Fibroblast of pulmonary artery (primary cell): ENCODE measurements at regions not wholly inside any gene's neighbourhood (a gene's known extent, or its start where the extent isn't known, plus 50 kb on each side); places are given as distances from the start of the nearest gene placed in this dataset.

Source experiments
- DNase-seq: peaks from one replicate; pipeline ENCODE4 v3.0.0-alpha.2; 2010; ENCODE audit warnings: low read depth
- H3K4me3 ChIP-seq: replicated peaks from 2 replicates; pipeline ENCODE4 v1.5.1; 2011; ENCODE audit warnings: low read depth, mild to moderate bottlenecking, control low read depth, low read length, moderate library complexity
- CTCF ChIP-seq: IDR thresholded peaks from 2 replicates; pipeline ENCODE4 v1.5.1; 2011; ENCODE audit warnings: mild to moderate bottlenecking, control low read depth, low read length, inconsistent platforms; ENCODE audit errors: missing control alignments

- TF ChIP-seq CTCF, result no peak
- H3K4me3 ChIP-seq, result no peak overlapping the region
- DNase-seq, result no peak
These were observed 1389.6 kb downstream of the BRD1 start for GRCh38 chr22:48438096-48438495.

DNA sequence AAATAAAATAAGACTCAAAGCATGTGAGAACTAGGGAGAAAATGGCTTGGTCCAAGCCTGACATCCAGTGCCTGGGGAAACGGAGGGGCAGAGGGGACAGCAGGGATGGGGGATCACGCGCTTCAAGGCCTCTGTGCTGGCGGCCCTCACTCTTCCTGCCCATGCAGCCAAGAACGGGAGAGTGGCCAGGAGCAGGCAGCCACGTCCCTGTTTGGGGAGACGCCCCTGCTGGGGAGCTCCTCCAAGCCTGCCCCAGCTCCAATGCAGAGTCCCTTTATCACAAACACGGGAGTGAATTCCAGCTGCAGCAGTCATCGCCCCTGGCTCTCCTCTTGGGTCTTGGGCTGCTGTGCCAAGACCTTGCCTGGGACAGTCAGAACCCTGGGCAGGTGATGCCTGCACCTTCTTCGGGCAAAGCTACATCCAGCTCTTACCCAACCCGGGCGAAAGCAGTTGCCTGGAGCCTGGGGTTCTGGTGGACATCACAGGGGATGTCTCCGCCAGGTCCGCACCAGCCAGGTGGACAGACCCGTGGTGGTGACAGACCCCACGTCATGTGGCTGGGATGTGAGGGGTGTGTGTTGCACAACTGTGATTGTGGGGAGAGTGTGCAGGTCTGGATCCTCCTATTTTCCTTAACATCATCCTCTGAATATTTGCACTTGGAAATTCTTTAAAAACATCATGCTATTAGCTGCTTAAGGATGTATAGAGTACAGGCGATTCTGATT, 1391.3 kb downstream of the BRD1 start:
- H3K4me3 ChIP-seq, result no peak overlapping the region
- no peak for DNase-seq
- TF ChIP-seq CTCF, result no peak

DNA sequence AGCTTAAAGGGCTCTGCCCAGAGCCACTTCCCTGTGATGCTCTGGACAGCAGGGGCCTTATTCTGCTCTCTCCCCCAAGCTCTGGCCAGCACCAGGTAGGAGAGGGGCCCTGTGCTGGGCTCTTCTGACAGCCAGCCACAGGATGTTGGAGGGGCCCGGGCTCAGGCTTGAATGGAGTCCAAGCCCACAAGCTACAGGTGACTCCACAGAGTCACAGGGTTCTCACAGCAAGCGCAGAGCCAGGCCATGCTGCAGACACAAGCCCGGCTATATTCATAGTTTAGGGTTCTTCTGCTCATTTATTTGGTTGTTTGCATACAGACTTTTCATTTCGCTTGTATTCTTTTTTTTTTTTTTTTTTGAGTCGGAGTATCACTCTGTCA, 1392.8 kb downstream of the BRD1 start:
- no peak for DNase-seq
- no peak overlapping the region for H3K4me3 ChIP-seq
- TF ChIP-seq CTCF, result no peak

DNA sequence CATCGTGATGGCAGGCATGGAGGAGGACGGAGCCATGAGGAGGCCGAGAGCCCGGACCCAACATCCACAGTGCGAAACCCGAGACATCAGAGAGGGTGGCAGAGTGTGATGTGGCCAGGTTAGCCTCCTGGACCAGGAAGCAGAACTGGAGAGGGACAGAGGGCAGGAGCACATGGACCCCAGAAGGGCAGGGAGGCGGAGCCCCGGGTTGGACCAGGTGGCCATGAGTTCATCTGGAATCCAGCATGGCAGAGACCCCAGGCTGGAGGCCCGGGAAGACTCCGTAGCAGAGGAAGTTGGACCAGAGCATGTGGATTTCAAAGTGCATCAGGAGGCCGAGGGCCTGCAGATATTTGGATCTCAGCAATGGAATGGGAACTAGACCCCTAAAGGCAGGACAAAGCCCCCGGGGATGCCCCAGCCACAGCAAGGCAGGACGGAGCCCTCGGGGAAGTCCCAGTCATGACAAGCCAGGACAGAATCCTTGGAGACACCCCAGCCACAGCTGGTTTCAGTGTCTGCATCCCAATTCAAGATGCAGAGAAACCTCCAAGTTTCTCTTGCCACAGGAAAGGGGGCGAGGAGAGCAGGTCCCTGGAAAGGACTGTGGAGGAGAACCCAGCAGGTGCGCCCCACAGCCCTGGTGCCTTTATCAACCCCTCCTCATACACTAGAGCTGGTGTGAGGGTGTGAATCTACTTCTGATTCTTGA, 1393.4 kb downstream of the BRD1 start:
- no peak for TF ChIP-seq CTCF
- DNase-seq, result no peak
- H3K4me3 ChIP-seq, result no peak overlapping the region

DNA sequence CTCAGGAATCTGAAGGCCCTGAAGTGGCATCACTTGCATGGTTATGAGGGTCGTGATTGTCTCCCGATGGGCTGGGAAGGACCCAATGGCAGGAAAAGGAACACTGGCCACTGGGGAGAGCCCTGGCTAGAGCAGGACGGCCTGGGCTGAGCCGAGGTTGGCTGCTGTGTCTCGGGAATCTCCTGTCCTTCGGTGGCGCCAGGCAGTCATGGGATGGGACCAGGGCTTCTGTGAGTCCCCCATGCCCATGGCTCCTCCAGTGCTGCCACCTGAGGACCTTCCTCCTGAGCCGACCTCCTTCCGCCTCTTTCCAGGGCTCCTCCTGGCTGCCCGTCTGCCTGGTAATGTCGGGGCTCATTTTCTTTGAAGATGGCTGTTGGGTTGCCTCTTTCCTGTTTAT, 1394.0 kb downstream of the BRD1 start:
- TF ChIP-seq CTCF, result no peak
- no peak for DNase-seq
- no peak overlapping the region for H3K4me3 ChIP-seq

- H3K4me3 ChIP-seq, result no peak overlapping the region
- TF ChIP-seq CTCF, result no peak
- DNase-seq, result no peak
These were observed 1394.7 kb downstream of the BRD1 start for GRCh38 chr22:48432781-48433518.
